Panc1 (cell line): ENCODE measurements at regions not wholly inside any gene's neighbourhood (a gene's known extent, or its start where the extent isn't known, plus 50 kb on each side); places are given as distances from the start of the nearest gene placed in this dataset.

Source experiments
- ATAC-seq: fragments of 200-7000 bp; cut with Tn5 transposase; 2 replicates; pipeline ENCODE4 v1.9.1; 2020; ENCODE audit warnings: mild to moderate bottlenecking, moderate library complexity
- BruUV-seq: library from RNA; stranded (reverse); fragments of 400-500 nt; replicated peaks from 2 replicates; lab custom pipeline; 2021; lab: Mats Ljungman, UMichigan
- CTCF ChIA-PET: fragments of 300-600 bp; sonication (Branson Sonifier 250); formaldehyde crosslinking; loops from one replicate; lab custom pipeline; 2022; ENCODE audit warnings: antibody characterized with exemption; lab: Charles Lee
- POLR2A ChIA-PET: fragments of 300-600 bp; sonication (Branson Sonifier 250); formaldehyde crosslinking; loops from one replicate; lab custom pipeline; 2022; ENCODE audit warnings: antibody characterized with exemption; lab: Charles Lee
- DNase-seq: peaks from one replicate; pipeline ENCODE4 v3.0.0-alpha.2; 2010; ENCODE audit warnings: low read depth, low spot score
- H3K27ac ChIP-seq: 2 replicates; pipeline ENCODE4 v1.5.1; 2011; ENCODE audit warnings: mild to moderate bottlenecking, low read length, inconsistent platforms
- H3K27me3 ChIP-seq: fragments of 200-500 bp; sonication (Bioruptor generic); 2 replicates; pipeline ENCODE4 v1.6.0; 2014; ENCODE audit warnings: low read length, inconsistent platforms; ENCODE audit not compliant: control insufficient read depth, insufficient read depth
- H3K36me3 ChIP-seq: fragments of 200-500 bp; sonication (Bioruptor generic); 2 replicates; pipeline ENCODE4 v1.5.1; 2014; ENCODE audit warnings: inconsistent platforms, mild to moderate bottlenecking, low read length, moderate library complexity; ENCODE audit not compliant: control insufficient read depth, insufficient read depth
- H3K4me1 ChIP-seq: 2 replicates; pipeline ENCODE4 v1.5.1; 2011; ENCODE audit warnings: inconsistent platforms, mild to moderate bottlenecking, low read length, moderate library complexity; ENCODE audit not compliant: control insufficient read depth, insufficient read depth
- H3K4me3 ChIP-seq, 2 experiments: 2 replicates each; pipeline ENCODE4 v1.5.1; 2011 to 2012; ENCODE audit warnings: low read depth in 2 of 2, low read length in 2 of 2, mild to moderate bottlenecking in 2 of 2, inconsistent platforms in 1 of 2, moderate library complexity in 1 of 2
- H3K9me3 ChIP-seq: fragments of 200-500 bp; sonication (Bioruptor generic); 2 replicates; pipeline ENCODE4 v1.5.1; 2014; ENCODE audit warnings: low read depth, mild to moderate bottlenecking, inconsistent platforms, low read length, moderate library complexity; ENCODE audit not compliant: control insufficient read depth, insufficient read depth
- POLR2AphosphoS5 ChIP-seq: IDR thresholded peaks from 2 replicates; pipeline ENCODE4 v1.6.1; 2012; ENCODE audit warnings: mild to moderate bottlenecking, low read depth, low read length, moderate library complexity
- SIN3A ChIP-seq: IDR thresholded peaks from 2 replicates; pipeline ENCODE4 v1.6.1; 2012; ENCODE audit warnings: low read depth, mild to moderate bottlenecking, low read length, moderate library complexity, borderline replicate concordance; ENCODE audit not compliant: insufficient read depth
- TCF7L2 ChIP-seq: IDR thresholded peaks from 2 replicates; pipeline ENCODE4 v1.6.1; 2011; ENCODE audit warnings: mild to moderate bottlenecking, low read depth, low read length, inconsistent platforms
- in situ Hi-C: cut with HindIII; loops from 2 replicates; pipeline ENCODE4 v1.10.0; 2016; ENCODE audit warnings: low sequenced_read_pairs, low pct_unique_long_range_greater_than_20kb
- intact Hi-C: fragments of 100-400 bp; cut with micrococcal nuclease; formaldehyde crosslinking; loops from one replicate; pipeline ENCODE4 v1.10.0; 2022; ENCODE audit not compliant: unreplicated experiment
- TF ChIP-seq, protein P1 (sequence below), 2 experiments: IDR thresholded peaks; 2 replicates each; pipeline ENCODE4 v1.6.1; 2011 to 2012; ENCODE audit warnings: low read depth in 2 of 2, control low read depth in 1 of 2, low read length in 1 of 2, mild to moderate bottlenecking in 1 of 2, moderate library complexity in 1 of 2; ENCODE audit not compliant: insufficient read depth in 1 of 2
- TF ChIP-seq, protein P2 (sequence below): fragments of 450-650 bp; IDR thresholded peaks from 2 replicates; pipeline ENCODE4 v1.5.1; 2017; ENCODE audit warnings: mild to moderate bottlenecking

DNA sequence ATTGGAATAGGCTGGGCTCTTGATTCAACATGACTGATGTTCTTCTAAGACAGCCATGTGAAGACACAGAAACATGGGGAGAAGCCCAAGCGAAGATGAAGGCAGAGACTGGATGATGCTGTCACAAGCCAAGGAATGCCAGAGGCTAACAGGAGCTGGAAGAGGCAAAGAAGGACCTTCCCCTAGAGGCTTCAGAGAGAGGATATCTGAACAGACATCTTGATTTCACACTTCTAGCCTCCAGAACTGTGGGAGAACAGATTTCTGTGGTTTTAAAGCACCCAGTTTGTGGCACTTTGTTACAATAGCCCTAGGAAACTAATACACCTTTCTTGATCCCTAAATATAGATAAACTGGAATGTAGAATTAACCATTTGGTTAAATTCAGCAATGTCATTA, 127.0 kb downstream of the EDN1 start:
- no peak overlapping the region for H3K4me3 ChIP-seq
- ChIA-PET POLR2A (no interaction called here), CTCF (no interaction called here)
- H3K4me1 ChIP-seq = peaks cover 2% of the 10 kb centered on the region; the same call in 1 of the 2 replicates
- ATAC-seq = no peak
- BruUV-seq = no TSS peak
- TF ChIP-seq POLR2AphosphoS5 (no peak), SIN3A (no peak)
- intact Hi-C loops = no loop called here
- H3K27me3 ChIP-seq = no peaks in the 10 kb centered on the region
- no peaks in the 10 kb centered on the region; the same call in 1 of the 2 replicates for H3K9me3 ChIP-seq
- H3K36me3 ChIP-seq = no peaks in the 10 kb centered on the region
- H3K27ac ChIP-seq = peak overlapping the region; percentile 41; the same call in 1 of the 2 replicates
- in situ Hi-C loops = no loop called here
- DNase-seq = no peak

DNA sequence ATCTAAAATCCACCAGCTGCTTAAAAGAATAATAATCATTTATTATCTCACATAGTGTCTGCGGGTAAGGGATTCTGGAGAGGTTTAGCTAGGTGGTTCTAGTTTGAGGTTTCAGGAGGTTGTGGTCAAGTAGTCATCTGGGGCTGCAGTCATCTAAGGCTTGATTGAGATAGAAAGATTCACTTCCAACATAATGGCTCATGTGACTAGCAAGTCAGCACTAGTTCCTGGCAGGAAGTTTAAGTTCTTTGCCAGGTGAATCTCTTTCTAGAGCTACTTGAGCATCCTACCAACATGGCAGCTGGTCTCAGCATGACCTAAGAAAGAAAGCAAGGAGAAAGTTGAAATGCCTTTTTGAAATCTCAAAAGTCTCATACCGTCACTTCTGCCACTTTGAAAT, 128.8 kb downstream of the EDN1 start:
- Histone ChIP-seq H3K4me1 (peaks cover 2% of the 10 kb centered on the region; the same call in 1 of the 2 replicates), H3K4me3 (no peak overlapping the region), H3K9me3 (no peaks in the 10 kb centered on the region; the same call in 1 of the 2 replicates), H3K36me3 (no peaks in the 10 kb centered on the region), H3K27me3 (no peaks in the 10 kb centered on the region), H3K27ac (no peak overlapping the region; the same call in 1 of the 2 replicates)
- BruUV-seq = no TSS peak
- TF ChIP-seq SIN3A = no peak
- intact Hi-C loops = no loop called here
- ChIA-PET POLR2A (no interaction called here), CTCF (no interaction called here)
- DNase-seq = no peak
- in situ Hi-C loops = no loop called here
- ATAC-seq = no peak

DNA sequence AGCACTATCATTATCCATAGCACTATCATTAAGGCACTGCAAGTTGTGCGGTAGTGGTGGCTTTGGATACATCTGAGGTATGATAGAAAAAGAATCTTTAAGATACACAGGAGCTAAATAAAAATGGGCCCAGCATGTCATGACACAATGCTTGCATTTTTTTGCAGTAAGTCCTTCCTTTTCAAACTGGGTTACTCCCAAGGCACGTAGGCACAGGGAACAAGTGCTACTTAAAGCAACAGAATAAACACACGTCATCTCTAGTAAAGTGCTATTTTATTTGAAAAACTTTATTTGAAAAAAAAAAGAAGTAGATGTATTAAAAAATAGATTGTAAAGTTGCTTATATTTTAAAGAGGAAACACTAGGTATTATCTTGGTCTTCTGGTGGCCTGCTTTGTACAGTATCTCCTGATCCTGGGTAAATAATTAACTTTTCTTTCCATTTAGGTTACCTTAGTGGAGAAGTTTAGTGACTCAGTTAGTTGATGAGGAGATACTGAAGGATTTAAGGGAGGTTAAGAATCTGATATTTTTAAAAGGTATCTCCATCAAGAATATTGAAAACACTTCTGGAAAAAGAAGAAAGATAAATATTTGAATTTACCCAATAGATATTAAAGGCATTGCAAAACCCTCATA, 129.6 kb downstream of the EDN1 start:
- Histone ChIP-seq H3K9me3 (no peaks in the 10 kb centered on the region; the same call in 1 of the 2 replicates), H3K4me3 (no peak overlapping the region), H3K4me1 (peaks cover 2% of the 10 kb centered on the region; the same call in 1 of the 2 replicates), H3K27me3 (no peaks in the 10 kb centered on the region), H3K27ac (no peak overlapping the region; the same call in 1 of the 2 replicates), H3K36me3 (no peaks in the 10 kb centered on the region)
- DNase-seq (no peak), ATAC-seq (no peak)
- intact Hi-C loops (no loop called here), in situ Hi-C loops (no loop called here)
- ChIA-PET POLR2A (no interaction called here), CTCF (interaction anchor here (0.6 kb wide), 1 partner anchor 62 kb away, joined by 3 read pairs; no protein-coding TSS in a partner anchor)
- TF ChIP-seq, protein P1, sequence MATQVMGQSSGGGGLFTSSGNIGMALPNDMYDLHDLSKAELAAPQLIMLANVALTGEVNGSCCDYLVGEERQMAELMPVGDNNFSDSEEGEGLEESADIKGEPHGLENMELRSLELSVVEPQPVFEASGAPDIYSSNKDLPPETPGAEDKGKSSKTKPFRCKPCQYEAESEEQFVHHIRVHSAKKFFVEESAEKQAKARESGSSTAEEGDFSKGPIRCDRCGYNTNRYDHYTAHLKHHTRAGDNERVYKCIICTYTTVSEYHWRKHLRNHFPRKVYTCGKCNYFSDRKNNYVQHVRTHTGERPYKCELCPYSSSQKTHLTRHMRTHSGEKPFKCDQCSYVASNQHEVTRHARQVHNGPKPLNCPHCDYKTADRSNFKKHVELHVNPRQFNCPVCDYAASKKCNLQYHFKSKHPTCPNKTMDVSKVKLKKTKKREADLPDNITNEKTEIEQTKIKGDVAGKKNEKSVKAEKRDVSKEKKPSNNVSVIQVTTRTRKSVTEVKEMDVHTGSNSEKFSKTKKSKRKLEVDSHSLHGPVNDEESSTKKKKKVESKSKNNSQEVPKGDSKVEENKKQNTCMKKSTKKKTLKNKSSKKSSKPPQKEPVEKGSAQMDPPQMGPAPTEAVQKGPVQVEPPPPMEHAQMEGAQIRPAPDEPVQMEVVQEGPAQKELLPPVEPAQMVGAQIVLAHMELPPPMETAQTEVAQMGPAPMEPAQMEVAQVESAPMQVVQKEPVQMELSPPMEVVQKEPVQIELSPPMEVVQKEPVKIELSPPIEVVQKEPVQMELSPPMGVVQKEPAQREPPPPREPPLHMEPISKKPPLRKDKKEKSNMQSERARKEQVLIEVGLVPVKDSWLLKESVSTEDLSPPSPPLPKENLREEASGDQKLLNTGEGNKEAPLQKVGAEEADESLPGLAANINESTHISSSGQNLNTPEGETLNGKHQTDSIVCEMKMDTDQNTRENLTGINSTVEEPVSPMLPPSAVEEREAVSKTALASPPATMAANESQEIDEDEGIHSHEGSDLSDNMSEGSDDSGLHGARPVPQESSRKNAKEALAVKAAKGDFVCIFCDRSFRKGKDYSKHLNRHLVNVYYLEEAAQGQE (IDR thresholded peaks at IDR 0.05; ENCODE audit: insufficient read depth in 1 of 2, low read depth in 2 of 2, low read length in 1 of 2) = no peak
- TF ChIP-seq SIN3A = no peak
- TF ChIP-seq, protein P2, sequence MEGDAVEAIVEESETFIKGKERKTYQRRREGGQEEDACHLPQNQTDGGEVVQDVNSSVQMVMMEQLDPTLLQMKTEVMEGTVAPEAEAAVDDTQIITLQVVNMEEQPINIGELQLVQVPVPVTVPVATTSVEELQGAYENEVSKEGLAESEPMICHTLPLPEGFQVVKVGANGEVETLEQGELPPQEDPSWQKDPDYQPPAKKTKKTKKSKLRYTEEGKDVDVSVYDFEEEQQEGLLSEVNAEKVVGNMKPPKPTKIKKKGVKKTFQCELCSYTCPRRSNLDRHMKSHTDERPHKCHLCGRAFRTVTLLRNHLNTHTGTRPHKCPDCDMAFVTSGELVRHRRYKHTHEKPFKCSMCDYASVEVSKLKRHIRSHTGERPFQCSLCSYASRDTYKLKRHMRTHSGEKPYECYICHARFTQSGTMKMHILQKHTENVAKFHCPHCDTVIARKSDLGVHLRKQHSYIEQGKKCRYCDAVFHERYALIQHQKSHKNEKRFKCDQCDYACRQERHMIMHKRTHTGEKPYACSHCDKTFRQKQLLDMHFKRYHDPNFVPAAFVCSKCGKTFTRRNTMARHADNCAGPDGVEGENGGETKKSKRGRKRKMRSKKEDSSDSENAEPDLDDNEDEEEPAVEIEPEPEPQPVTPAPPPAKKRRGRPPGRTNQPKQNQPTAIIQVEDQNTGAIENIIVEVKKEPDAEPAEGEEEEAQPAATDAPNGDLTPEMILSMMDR = no peak
- TF ChIP-seq POLR2AphosphoS5 = no peak
- TF ChIP-seq TCF7L2 = no peak
- no TSS peak for BruUV-seq
